DND-41 (cell line): ENCODE measurements at regions not wholly inside any gene's neighbourhood (a gene's known extent, or its start where the extent isn't known, plus 50 kb on each side); places are given as distances from the start of the nearest gene placed in this dataset.

Experiments used
- CTCF ChIP-seq: IDR thresholded peaks from 2 replicates; pipeline ENCODE4 v1.5.1; 2012; ENCODE audit warnings: borderline replicate concordance, low read length, moderate library complexity, mild to moderate bottlenecking; ENCODE audit not compliant: poor library complexity, severe bottlenecking; ENCODE audit errors: extremely low read depth
- EZH2 ChIP-seq: IDR thresholded peaks from 3 replicates; pipeline ENCODE4 v1.6.1; 2012; ENCODE audit warnings: borderline replicate concordance, low read depth, mild to moderate bottlenecking, moderate library complexity, low read length, inconsistent platforms; ENCODE audit not compliant: severe bottlenecking

- no peak for TF ChIP-seq EZH2
- no peak for TF ChIP-seq CTCF
Observed at GRCh38 chr6:140253096-140253495, 878.6 kb upstream of the CITED2 start.
